ENCODE measurements at regions not wholly inside any gene's neighbourhood (a gene's known extent, or its start where the extent isn't known, plus 50 kb on each side); places are given as distances from the start of the nearest gene placed in this dataset.

GRCh38 chr12:98001430-98001829 is 514.0 kb upstream of the TMPO start:
- TF ChIP-seq GATA2 (IDR thresholded peaks at IDR 0.05; ENCODE audit: low read depth, low read length) = no peak
- TF ChIP-seq GATA3 (IDR thresholded peaks at IDR 0.05; ENCODE audit: low read depth, low read length) = no peak

All from SH-SY5Y (cell line).